ENCODE measurements at regions not wholly inside any gene's neighbourhood (a gene's known extent, or its start where the extent isn't known, plus 50 kb on each side); places are given as distances from the start of the nearest gene placed in this dataset.

DNA sequence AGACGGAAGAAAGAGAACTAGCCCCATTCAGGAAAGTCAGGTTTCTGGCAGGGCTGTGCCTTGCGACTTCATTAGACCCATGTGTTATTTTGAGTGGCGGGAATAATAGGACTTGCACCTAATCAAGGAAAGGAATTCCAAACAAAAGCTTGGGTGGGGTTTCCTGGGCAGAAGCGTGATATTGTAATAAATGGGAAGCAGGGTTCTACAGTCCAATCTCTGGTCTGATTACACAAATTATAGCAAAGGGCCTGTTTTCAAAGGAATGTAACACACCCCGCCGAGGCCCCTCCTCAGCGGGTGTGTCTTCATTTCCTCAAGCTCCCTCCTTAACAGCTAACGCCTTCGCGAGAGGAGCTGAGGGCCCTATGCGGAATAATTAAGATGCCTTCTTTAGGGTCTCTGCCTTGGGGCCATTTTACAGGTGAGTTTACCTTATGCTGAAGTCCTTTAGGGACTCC, 396.0 kb upstream of the C2CD4B start:
- H3K36me3 ChIP-seq (ENCODE audit: insufficient read depth, low read length) = no peaks in the 10 kb centered on the region
- H3K9me3 ChIP-seq (ENCODE audit: low read length) = no peaks in the 10 kb centered on the region
- H3K9ac ChIP-seq (ENCODE audit: low read length) = no peak overlapping the region
- H3K4me3 ChIP-seq (ENCODE audit: low read depth in 1 of 2, low read length in 2 of 2) = no peak overlapping the region
- H3K27me3 ChIP-seq (ENCODE audit: control insufficient read depth in 1 of 2, insufficient read depth in 2 of 2, low read length in 2 of 2) = no peaks in the 10 kb centered on the region
- H3K27ac ChIP-seq (ENCODE audit: low read depth, low read length) = no peak overlapping the region
- H3K4me1 ChIP-seq (ENCODE audit: insufficient read depth, low read length) = peaks cover 14% of the 10 kb centered on the region

DNA sequence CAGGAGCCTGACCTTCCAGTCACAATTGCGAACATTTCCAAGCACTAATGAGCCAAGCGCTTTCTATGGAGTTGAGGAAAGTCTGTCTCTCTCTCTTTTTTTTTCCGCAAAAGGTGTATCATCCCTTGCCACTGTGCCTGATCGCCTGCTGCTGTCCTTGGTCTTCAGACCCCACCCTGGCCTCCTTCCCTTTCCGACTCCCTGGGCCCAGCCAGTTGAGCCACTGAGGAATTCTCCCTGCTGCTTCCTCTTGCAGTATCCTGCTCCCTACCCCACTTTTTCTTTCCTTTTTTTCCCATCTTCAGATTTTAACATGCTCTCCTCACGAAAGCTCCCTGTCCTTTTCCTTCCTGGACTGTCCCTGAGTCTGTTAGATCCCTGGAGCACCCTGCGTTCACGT, 396.5 kb upstream of the C2CD4B start:
- peaks cover 14% of the 10 kb centered on the region for H3K4me1 ChIP-seq (ENCODE audit: insufficient read depth, low read length)
- H3K9ac ChIP-seq (ENCODE audit: low read length) = no peak overlapping the region
- no peaks in the 10 kb centered on the region for H3K36me3 ChIP-seq (ENCODE audit: insufficient read depth, low read length)
- no peak overlapping the region for H3K27ac ChIP-seq (ENCODE audit: low read depth, low read length)
- H3K9me3 ChIP-seq (ENCODE audit: low read length) = no peaks in the 10 kb centered on the region
- no peaks in the 10 kb centered on the region for H3K27me3 ChIP-seq (ENCODE audit: control insufficient read depth in 1 of 2, insufficient read depth in 2 of 2, low read length in 2 of 2)
- no peak overlapping the region for H3K4me3 ChIP-seq (ENCODE audit: low read depth in 1 of 2, low read length in 2 of 2)

DNA sequence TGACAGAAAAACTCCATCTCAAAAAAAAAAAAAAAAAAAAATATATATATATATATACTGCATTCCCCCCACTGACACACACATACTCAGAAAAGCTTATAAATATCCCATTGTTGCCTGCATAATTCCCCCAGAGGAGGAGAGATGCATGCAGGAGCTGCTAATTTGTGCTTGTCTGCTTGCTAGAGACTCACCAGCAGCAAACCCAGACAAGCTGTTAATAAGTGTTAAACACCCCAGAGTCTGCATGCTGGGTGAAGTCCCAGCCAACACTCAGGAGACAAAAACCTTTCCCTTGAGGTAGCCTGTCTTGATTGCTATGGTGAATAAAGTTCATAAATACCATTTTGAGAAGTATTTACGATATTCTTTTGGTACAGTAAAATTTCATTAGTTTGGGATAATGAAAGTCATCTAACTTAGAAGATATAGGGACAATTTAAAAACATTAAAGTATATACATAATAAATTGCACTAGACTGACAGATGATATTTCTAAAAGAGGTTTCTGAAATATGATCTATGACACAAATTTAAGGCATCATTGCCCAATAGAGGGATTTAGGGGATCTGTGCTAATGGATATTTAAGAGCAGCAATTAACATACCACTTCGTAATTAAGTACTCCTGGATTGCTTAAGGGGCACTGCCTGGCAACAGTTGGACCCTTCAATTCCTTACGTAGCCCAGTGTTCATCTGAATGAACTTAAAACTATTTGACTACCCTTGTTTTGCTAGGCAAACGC, 400.0 kb upstream of the C2CD4B start:
- H3K9ac ChIP-seq (ENCODE audit: low read length) = no peak overlapping the region
- no peaks in the 10 kb centered on the region for H3K9me3 ChIP-seq (ENCODE audit: low read length)
- H3K4me3 ChIP-seq (ENCODE audit: low read depth in 1 of 2, low read length in 2 of 2) = no peak overlapping the region
- H3K27me3 ChIP-seq (ENCODE audit: control insufficient read depth in 1 of 2, insufficient read depth in 2 of 2, low read length in 2 of 2) = no peaks in the 10 kb centered on the region
- H3K27ac ChIP-seq (ENCODE audit: low read depth, low read length) = no peak overlapping the region
- H3K4me1 ChIP-seq (ENCODE audit: insufficient read depth, low read length) = peaks cover 14% of the 10 kb centered on the region
- no peaks in the 10 kb centered on the region for H3K36me3 ChIP-seq (ENCODE audit: insufficient read depth, low read length)

DNA sequence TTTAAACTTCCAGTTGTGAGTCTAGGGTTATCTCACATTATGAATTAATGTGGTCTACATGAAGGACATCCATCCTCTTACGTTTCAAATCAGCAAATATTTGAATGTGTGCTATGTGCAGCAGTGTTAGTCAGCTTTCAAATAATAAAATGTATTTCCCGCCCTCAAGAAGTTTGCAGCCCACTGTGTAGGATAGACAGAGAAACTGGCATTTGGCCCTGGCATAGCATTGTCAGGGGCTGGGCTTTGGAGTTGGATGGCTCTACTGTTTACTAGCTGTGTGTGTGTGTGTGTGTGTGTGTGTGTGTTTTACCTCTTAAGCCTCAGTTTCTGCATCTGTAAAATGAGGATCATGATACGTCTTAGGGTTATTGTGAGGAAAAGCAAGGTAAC, 400.5 kb upstream of the C2CD4B start:
- H3K27me3 ChIP-seq (ENCODE audit: control insufficient read depth in 1 of 2, insufficient read depth in 2 of 2, low read length in 2 of 2) = no peaks in the 10 kb centered on the region
- no peak overlapping the region for H3K27ac ChIP-seq (ENCODE audit: low read depth, low read length)
- H3K9me3 ChIP-seq (ENCODE audit: low read length) = no peaks in the 10 kb centered on the region
- no peak overlapping the region for H3K9ac ChIP-seq (ENCODE audit: low read length)
- H3K4me3 ChIP-seq (ENCODE audit: low read depth in 1 of 2, low read length in 2 of 2) = no peak overlapping the region
- peaks cover 14% of the 10 kb centered on the region for H3K4me1 ChIP-seq (ENCODE audit: insufficient read depth, low read length)
- H3K36me3 ChIP-seq (ENCODE audit: insufficient read depth, low read length) = no peaks in the 10 kb centered on the region

DNA sequence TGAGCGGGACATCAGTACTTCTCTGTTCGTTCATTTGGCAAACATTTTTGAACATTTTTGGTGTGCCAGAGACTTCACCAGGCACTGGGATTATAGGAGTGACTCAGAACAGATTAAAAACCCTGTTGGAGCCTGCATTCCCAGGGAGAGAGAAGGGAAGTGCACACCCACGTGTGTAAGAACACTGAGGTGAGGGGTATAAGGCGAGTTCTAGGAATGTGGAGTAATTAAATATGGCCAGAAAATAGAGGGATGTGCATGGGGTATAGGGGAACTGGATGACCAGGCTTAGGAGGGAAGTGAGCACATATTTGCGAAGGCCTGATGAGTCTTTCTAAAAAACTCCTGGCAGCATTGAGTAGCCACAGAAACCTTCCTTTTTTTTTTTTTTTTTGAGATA, 401.2 kb upstream of the C2CD4B start:
- Histone ChIP-seq H3K9ac (ENCODE audit: low read length) (no peak overlapping the region), H3K9me3 (ENCODE audit: low read length) (no peaks in the 10 kb centered on the region), H3K36me3 (ENCODE audit: insufficient read depth, low read length) (no peaks in the 10 kb centered on the region)

DNA sequence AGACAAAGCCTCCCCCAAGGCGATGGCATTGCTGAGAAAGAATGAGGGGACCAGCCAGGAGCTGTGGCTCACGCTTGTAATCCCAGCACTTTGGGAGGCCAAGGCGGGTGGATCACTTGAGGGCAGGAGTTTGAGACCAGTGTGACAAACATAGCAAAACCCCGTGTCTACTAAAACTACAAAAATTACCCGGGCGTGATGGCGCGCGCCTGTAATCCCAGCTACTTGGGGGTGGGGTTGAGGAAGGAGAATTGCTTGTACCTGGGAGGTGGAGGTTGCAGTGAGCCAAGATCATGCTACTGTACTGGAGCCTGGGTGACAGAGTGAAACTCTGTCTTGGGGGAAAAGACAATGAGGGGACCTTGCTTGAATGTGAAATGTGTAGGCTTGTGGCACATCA, 402.4 kb upstream of the C2CD4B start:
- H3K27ac ChIP-seq (ENCODE audit: low read depth, low read length) = no peak overlapping the region
- H3K4me1 ChIP-seq (ENCODE audit: insufficient read depth, low read length) = peaks cover 14% of the 10 kb centered on the region
- H3K36me3 ChIP-seq (ENCODE audit: insufficient read depth, low read length) = no peaks in the 10 kb centered on the region

More for the DNA sequence above, 401.2 kb upstream of the C2CD4B start:
- H3K4me3 ChIP-seq (ENCODE audit: low read depth in 1 of 2, low read length in 2 of 2) = no peak overlapping the region
- H3K27ac ChIP-seq (ENCODE audit: low read depth, low read length) = no peak overlapping the region
- H3K27me3 ChIP-seq (ENCODE audit: control insufficient read depth in 1 of 2, insufficient read depth in 2 of 2, low read length in 2 of 2) = no peaks in the 10 kb centered on the region
- peaks cover 14% of the 10 kb centered on the region for H3K4me1 ChIP-seq (ENCODE audit: insufficient read depth, low read length)

DNA sequence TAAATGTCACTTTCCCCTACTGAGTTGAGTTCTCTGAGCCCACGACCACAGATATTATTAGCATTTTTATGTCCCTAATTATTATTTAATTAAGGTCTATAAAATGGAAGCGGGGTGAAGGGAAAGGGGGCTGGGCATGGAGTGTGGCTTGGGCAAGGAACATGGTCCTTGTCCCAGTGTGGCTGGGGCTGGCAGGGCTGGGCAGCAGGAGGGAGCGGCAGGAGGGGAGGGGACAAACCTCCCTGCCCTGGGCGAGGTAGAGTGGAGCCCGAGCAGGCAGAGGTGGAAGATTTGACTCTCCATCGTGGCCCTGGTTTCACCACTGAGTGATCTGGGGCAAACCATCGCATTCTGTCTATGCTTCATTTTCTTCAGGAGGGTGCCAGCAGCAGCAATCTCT, 402.9 kb upstream of the C2CD4B start:
- no peaks in the 10 kb centered on the region for H3K9me3 ChIP-seq (ENCODE audit: low read length)
- no peak overlapping the region for H3K27ac ChIP-seq (ENCODE audit: low read depth, low read length)
- H3K36me3 ChIP-seq (ENCODE audit: insufficient read depth, low read length) = no peaks in the 10 kb centered on the region
- peaks cover 14% of the 10 kb centered on the region for H3K4me1 ChIP-seq (ENCODE audit: insufficient read depth, low read length)
- no peaks in the 10 kb centered on the region for H3K27me3 ChIP-seq (ENCODE audit: control insufficient read depth in 1 of 2, insufficient read depth in 2 of 2, low read length in 2 of 2)
- no peak overlapping the region for H3K4me3 ChIP-seq (ENCODE audit: low read depth in 1 of 2, low read length in 2 of 2)
- H3K9ac ChIP-seq (ENCODE audit: low read length) = no peak overlapping the region

More for the DNA sequence above, 402.4 kb upstream of the C2CD4B start:
- no peaks in the 10 kb centered on the region for H3K27me3 ChIP-seq (ENCODE audit: control insufficient read depth in 1 of 2, insufficient read depth in 2 of 2, low read length in 2 of 2)
- no peak overlapping the region for H3K9ac ChIP-seq (ENCODE audit: low read length)
- H3K4me3 ChIP-seq (ENCODE audit: low read depth in 1 of 2, low read length in 2 of 2) = no peak overlapping the region
- no peaks in the 10 kb centered on the region for H3K9me3 ChIP-seq (ENCODE audit: low read length)

DNA sequence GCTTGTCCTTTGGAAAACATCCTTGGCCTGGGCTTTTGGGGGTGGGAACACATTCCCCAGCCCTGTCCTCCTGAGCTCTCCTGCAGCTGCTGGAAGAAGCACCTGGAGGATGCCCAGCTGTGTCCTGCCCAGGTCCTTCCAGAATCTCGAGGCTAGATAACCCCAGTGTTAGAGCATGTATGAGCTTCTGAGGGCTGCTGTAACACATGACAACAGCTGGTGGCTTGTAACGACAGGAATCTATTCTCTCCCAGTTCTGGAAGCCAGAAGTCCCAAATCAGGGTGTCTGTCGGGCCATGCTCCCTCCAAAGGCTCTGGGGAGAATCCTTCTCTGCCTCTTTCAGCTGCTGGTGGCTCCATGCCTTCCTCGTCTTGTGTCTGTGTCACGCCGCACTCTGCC, 403.6 kb upstream of the C2CD4B start:
- Histone ChIP-seq H3K4me1 (ENCODE audit: insufficient read depth, low read length) (peaks cover 14% of the 10 kb centered on the region), H3K9me3 (ENCODE audit: low read length) (no peaks in the 10 kb centered on the region), H3K4me3 (ENCODE audit: low read depth in 1 of 2, low read length in 2 of 2) (no peak overlapping the region), H3K27ac (ENCODE audit: low read depth, low read length) (no peak overlapping the region), H3K9ac (ENCODE audit: low read length) (no peak overlapping the region), H3K27me3 (ENCODE audit: control insufficient read depth in 1 of 2, insufficient read depth in 2 of 2, low read length in 2 of 2) (no peaks in the 10 kb centered on the region), H3K36me3 (ENCODE audit: insufficient read depth, low read length) (no peaks in the 10 kb centered on the region)

DNA sequence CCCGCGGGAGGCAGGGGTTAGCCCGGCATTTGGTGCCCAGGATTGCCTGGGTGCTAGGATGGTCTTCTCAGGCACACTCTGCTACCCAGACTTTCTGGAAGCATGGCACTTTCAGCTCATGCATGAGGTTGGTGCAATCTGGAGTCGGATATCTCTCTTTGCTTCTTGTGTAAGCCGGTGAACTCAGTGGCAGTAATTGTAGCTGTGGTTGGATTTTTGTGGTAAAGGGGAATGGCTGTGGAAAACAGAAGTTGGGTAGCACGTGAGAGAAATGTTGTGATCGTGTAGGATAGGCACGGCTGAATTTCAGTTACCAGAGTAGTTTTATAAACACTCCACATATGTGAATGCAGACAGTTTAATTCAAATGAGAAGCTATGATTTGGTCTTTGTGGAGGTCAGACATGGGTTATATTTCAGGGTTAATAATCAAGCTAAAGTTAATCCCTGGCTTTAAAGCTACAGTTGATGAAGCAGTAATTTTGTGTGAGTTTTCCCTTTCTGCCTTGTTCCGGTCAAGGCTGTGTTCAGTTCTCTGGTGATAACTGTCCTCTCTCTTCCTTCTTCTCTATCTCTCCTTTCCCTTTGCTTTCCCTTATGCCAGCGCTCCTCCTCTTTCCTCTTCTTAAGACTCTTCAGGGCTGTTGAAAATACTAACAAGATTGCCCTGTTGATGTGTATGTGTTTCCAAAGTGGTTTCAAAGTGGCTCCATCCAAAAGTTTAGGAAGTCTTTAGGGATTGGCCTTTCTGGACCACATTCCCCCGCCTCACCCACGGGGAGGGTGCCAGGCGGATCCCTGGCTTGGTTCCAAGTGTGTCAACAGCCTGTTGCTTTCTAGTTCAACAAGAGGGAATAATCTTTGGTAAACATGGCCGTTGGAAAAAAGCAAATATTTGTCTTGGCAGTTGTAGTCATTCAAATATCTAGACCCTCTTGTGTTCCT, 404.6 kb upstream of the C2CD4B start:
- no peaks in the 10 kb centered on the region for H3K9me3 ChIP-seq (ENCODE audit: low read length)
- H3K4me3 ChIP-seq (ENCODE audit: low read depth in 1 of 2, low read length in 2 of 2) = no peak overlapping the region
- no peak overlapping the region for H3K27ac ChIP-seq (ENCODE audit: low read depth, low read length)
- H3K9ac ChIP-seq (ENCODE audit: low read length) = no peak overlapping the region
- H3K36me3 ChIP-seq (ENCODE audit: insufficient read depth, low read length) = no peaks in the 10 kb centered on the region
- H3K4me1 ChIP-seq (ENCODE audit: insufficient read depth, low read length) = peaks cover 9% of the 10 kb centered on the region
- no peaks in the 10 kb centered on the region for H3K27me3 ChIP-seq (ENCODE audit: control insufficient read depth in 1 of 2, insufficient read depth in 2 of 2, low read length in 2 of 2)

DNA sequence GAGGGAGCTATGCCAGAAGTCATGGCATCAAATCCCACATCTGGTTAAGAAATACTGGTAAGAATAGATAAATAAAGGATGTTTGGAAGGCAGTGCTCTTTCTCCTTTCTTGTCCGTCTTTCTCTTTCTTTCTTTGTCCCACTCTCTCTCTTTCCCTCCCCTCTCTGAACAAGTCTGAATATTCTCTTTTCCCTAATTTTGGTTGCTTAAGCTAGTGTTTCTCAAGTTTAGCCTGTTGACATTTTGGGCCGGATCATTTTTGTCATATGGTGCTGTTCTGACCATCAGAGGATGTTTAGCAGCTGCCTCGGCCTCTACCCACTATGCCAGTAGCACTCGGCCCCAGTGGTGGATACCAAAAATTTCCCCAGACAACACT, 405.3 kb upstream of the C2CD4B start:
- no peak overlapping the region for H3K4me3 ChIP-seq (ENCODE audit: low read depth in 1 of 2, low read length in 2 of 2)
- no peak overlapping the region for H3K9ac ChIP-seq (ENCODE audit: low read length)
- H3K9me3 ChIP-seq (ENCODE audit: low read length) = no peaks in the 10 kb centered on the region
- no peak overlapping the region for H3K27ac ChIP-seq (ENCODE audit: low read depth, low read length)
- peaks cover 3% of the 10 kb centered on the region for H3K4me1 ChIP-seq (ENCODE audit: insufficient read depth, low read length)
- no peaks in the 10 kb centered on the region for H3K27me3 ChIP-seq (ENCODE audit: control insufficient read depth in 1 of 2, insufficient read depth in 2 of 2, low read length in 2 of 2)
- no peaks in the 10 kb centered on the region for H3K36me3 ChIP-seq (ENCODE audit: insufficient read depth, low read length)

DNA sequence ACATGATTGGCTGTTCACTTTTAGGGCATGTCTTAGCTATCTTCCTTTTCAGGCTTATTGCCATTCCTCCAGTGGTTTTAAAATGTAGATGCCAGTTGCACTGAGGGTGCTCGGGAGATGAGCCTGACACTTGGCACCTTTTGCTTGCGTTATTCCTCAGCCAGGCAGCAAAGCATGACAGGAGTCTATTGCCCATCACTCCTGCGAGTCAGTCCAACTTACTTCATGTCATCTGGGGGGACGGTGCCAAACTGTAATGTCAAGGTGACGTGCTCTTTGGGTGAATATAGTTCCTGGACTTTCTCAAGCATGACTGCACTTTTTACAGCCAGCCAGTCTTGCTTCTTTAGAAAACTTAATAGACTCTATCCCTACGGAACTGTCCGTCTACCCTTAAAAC, 406.0 kb upstream of the C2CD4B start:
- Histone ChIP-seq H3K9ac (ENCODE audit: low read length) (no peak overlapping the region), H3K27ac (ENCODE audit: low read depth, low read length) (no peak overlapping the region), H3K4me1 (ENCODE audit: insufficient read depth, low read length) (no peaks in the 10 kb centered on the region), H3K4me3 (ENCODE audit: low read depth in 1 of 2, low read length in 2 of 2) (no peak overlapping the region), H3K27me3 (ENCODE audit: control insufficient read depth in 1 of 2, insufficient read depth in 2 of 2, low read length in 2 of 2) (no peaks in the 10 kb centered on the region), H3K9me3 (ENCODE audit: low read length) (no peaks in the 10 kb centered on the region), H3K36me3 (ENCODE audit: insufficient read depth, low read length) (no peaks in the 10 kb centered on the region)
